HG03558 (cell line): ENCODE measurements at regions not wholly inside any gene's neighbourhood (a gene's known extent, or its start where the extent isn't known, plus 50 kb on each side); places are given as distances from the start of the nearest gene placed in this dataset.

Experiments used
- ATAC-seq: cut with Tn5 transposase; IDR thresholded peaks from one replicate; pipeline ENCODE4 v1.9.1; 2021; ENCODE audit warnings: moderate number of reproducible peaks; ENCODE audit not compliant: unreplicated experiment; ENCODE audit errors: extremely low read depth

- ATAC-seq: no peak
These were observed 76.8 kb upstream of the PELI1 start for GRCh38 chr2:64220894-64221617.

DNA sequence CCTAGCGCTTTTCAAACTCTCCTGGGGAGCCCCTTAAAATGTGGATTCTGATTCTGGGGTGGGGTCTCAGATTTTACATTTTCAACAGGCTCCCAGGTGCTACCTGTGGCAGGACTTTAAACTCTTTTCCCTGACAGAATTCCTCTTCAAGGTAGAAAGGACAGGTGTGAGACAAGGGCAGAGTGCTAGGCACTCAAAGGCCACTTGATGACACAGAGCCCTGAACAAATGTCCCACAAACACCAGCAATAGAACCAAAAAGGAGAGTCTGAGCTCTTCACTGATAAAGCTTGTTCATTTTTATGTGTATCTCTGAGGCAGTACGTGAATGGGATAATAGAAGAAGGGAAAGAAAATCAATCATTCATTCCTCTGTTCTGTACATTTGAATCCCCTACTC lies 77.7 kb upstream of the PELI1 start:
- no peak for ATAC-seq

DNA sequence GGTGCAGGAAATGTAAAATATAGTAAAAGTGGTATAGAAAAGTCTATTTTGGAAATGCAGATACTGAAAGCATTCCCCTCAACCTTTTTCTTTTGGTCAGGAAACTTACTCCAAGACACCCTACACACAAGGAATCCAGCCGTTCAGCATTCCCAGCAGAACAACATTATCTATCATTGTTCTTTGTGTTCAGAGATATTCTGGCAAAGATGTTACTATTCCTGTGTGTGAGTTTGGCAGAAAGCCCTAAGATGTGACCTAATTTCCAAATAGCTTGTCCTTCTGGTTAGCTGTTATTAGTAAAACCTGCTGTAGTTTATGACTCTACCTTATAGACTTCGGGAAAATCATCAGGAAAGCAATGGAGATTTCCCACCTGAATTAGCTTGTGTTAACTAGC lies 78.1 kb upstream of the PELI1 start:
- ATAC-seq: no peak

- ATAC-seq: peak; percentile 42
These were observed 78.8 kb upstream of the PELI1 start for GRCh38 chr2:64223055-64223454.

GRCh38 chr2:64225491-64225890 lies 81.3 kb upstream of the PELI1 start:
- no peak for ATAC-seq

DNA sequence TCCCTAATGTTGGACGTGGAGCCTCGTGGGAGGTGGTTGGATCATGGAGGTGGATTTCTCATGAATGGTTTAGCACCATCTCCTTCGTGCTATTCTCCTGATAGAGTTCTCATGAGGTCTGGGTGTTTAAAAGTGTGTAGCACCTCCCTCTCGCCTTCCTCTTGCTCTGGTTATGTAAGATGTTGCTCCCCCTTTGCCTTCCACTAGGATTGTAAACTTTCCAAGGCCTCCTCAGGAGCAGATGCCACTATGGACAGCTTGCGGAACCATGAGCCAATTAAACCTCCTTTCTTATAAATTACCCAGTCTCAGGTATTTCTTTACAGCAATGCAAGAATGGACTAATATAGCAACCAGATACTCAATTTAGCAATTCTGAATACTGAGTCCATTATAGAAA lies 82.4 kb upstream of the PELI1 start:
- ATAC-seq: no peak

DNA sequence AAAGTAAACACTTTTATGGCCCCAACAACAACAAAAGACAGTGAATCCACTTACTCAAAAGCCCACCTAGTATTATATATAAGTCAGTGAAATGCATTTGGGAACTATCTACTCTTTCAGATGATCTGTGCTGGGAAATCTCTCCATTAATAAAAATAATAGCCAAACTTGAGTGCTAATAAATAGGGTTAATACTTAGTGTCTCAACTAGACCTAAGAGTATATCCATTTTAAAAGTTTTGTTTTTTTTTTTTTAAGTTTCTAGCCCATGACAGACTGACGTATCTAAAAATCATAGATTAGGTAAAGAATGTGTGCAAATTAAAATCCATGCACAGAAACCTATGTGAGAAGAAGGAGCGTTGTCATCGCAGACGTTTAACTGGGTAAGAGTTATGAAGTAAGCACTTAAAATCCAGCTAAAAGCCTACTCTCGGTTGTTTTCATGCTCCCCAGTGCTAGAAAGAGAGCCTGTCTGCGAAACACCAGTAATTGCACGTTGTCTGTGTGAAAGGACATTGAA lies 83.4 kb upstream of the PELI1 start:
- no peak for ATAC-seq

- ATAC-seq: peak; percentile 71
These were observed 84.0 kb upstream of the PELI1 start for GRCh38 chr2:64228126-64228678.

- ATAC-seq: no peak
These were observed 84.7 kb upstream of the PELI1 start for GRCh38 chr2:64228918-64229317.

DNA sequence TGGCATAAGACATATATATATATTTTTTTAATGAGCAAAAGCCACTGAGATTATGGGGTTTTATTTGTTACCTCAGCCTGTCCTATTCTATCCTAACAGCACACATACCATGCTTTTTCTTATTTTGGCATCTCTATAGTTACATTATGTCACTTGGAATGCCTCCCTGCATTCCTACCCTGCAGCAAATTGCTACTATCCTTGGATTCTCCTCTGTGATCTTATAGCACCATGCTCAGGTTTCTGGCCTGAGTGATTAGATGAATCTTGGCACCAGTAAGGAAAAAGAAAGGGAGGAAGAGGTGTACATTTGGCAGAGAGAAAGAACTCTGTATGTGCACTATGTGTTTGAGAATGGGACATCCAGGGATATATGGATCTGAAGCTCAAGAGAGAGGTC lies 86.3 kb upstream of the PELI1 start:
- ATAC-seq: no peak

- no peak for ATAC-seq
These were observed 88.0 kb upstream of the PELI1 start for GRCh38 chr2:64232266-64232665.

DNA sequence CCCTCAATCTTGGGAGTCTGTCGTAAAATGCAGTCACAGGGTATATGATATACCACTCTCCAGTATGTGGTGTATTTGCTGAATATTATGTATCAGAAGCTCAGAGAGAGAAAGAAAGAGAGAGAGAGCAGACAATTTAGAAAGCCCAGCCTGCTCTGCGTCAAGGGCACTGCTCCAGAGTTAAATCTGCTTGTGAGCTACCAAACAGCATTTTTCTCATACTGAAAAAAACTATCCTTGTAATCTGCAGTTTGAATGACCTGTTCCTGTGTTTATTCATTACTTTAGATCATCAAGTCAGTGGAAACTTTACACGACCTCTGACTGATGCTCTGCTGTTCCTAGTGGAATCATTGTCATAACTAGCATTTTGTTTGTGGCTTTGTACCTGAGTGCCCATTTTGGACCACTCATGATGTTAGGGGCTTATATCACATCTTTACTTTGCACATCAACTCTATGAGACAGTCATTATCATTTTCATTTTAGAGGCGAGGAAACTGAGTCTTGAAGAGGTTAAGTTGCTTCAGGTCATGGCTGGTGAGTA lies 89.2 kb upstream of the PELI1 start:
- ATAC-seq: no peak

- ATAC-seq: no peak
These were observed 89.9 kb upstream of the PELI1 start for GRCh38 chr2:64234150-64234549.

- ATAC-seq: no peak
These were observed 90.6 kb upstream of the PELI1 start for GRCh38 chr2:64234785-64235184.

- ATAC-seq: no peak
These were observed 93.0 kb upstream of the PELI1 start for GRCh38 chr2:64237266-64237665.

DNA sequence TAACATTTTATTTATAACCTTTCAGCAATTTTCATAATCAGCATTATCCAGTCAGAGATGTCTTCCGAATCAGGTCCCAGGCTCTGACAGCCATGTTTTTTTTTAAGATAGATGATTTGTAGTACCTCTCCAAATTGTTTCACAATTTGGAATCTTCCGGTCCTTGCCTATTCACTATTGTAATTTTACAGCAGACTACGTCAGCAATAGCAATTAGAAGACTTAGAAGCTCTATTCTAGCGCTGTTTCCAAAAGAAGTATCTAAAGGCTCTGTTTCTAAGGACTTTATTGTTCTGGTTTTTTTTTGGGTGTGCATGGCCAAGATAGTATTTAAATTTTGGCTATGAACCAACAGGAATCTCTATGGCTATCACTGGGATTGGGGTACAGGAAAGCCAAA lies 94.6 kb upstream of the PELI1 start:
- ATAC-seq: no peak

- ATAC-seq: no peak
These were observed 99.1 kb upstream of the PELI1 start for GRCh38 chr2:64243081-64244036.

- ATAC-seq: no peak
These were observed 99.8 kb upstream of the PELI1 start for GRCh38 chr2:64244037-64244416.

DNA sequence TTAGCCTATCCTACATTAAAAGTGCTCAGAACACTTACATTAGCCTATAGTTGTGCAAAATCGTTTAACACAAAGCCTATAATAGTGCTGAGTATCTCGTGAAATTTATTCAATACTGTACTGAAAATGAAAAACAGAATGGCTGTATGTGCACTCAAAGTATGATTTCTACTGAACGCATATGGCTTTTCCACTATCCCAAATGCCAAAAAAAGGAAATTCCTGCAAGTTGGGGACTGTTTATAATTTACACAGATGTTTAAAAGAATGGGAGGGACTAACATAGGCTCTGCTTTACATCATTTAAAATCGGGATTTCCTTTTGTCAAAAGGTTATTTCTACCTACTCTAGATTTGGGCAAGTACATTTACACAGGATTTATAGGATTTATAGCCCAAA lies 101.4 kb upstream of the PELI1 start:
- no peak for ATAC-seq

GRCh38 chr2:64246962-64247361 lies 102.7 kb upstream of the PELI1 start:
- ATAC-seq: no peak

GRCh38 chr2:64249426-64249825 lies 105.2 kb upstream of the PELI1 start:
- no peak for ATAC-seq
